HG03097 (cell line): ENCODE measurements at regions not wholly inside any gene's neighbourhood (a gene's known extent, or its start where the extent isn't known, plus 50 kb on each side); places are given as distances from the start of the nearest gene placed in this dataset.

Experiments used
- ATAC-seq: cut with Tn5 transposase; IDR thresholded peaks from one replicate; pipeline ENCODE4 v1.9.1; 2021; ENCODE audit not compliant: unreplicated experiment, low FRiP score

DNA sequence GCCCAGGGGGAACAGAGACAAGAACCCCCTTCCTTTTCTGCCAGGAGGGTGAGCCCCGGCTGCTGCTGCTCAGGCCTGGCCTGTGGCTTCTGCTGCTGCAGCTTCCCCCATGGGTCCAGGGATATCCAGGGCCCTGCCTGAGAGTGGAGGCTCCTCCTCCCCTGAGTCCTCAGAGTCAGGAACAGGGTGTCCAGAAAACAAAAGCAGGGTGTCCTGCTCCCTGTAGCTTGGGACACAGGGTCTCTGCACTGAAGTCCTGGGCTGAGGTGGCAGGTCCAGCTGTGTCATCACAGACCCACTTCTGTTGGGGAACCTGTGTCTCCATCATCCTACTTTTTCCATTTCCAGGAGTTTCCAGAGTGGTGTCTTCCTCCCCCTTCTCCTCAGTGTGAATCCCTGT, 76.1 kb downstream of the ZNF280B start:
- ATAC-seq, result no peak

DNA sequence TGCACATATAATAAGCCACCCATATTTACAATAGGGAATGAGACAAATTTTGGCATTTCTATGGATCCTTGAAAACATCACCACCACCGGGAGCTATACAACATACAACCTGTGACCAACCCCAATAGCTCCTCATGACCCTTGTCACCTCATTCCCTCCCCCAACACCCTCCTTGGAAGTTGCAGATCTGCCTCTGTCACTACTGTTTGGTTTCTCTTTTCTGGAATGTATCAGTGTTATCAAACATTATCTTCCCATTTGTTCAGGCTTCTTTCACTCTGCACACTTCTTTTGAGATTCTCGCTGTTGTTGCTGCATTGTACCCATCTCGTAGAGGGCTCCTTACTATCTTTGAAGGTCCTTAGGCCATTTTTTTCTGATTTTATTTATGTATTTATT, 75.6 kb downstream of the ZNF280B start:
- ATAC-seq, result no peak

DNA sequence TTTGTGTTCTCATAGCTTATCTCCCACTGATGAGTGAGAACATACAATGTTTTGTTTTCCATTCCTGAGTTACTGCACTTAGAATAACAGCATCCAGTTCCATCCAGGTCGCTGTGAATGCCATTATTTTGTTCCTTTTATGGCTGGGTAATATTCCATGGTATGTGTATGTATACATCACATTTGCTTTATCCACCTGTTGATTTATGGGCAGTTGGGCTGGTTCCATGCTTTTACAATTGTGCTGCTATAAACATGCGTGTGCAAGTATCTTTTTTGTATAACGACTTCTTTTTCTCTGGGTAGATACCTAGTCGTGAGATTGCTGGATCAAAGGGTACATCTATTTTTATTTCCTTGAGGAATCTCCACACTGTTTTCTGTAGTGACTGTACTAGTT, 74.8 kb downstream of the ZNF280B start:
- no peak for ATAC-seq
